ENCODE measurements at regions not wholly inside any gene's neighbourhood (a gene's known extent, or its start where the extent isn't known, plus 50 kb on each side); places are given as distances from the start of the nearest gene placed in this dataset.

DNA sequence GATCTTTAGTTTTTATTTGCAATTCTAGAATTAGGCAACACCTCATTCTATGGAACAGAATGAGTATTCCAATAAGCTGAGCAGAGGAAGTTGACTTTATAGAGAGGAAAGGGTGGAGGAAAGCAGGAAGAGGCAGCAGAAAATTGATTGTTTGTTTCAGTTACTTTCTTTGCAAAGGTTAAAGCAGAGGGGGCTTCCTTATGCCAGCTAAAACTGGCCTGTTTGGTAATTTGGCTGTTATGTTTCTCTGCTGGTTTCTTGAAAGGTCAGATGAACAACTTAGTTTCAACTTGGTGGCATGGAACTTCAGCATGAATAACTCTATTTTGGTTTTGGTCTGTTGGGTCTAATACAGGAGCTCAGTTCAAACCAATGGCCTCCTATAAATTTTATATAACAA is 190.9 kb upstream of the IL12A start:
- DNase-seq, result peak in 1 of 4 experiments; percentile 5

DNA sequence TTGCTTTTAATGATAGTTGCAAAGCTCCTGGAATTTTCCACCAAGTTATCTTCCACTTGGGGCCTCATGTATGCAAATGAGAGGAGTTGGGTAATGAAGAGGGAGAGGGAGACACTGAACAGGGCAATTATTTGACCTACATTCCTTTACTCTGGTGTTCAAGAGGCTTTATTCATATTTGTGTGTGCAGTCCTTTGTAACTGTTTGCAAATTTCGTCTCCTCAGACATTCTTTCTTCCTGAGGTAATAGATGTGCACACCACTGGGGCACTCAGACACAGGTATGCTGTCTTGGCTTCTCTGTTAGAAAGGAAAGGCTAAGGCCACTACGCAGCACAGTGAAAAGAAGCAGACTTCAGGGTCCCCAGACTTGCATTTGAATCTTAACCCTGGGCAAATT is 189.7 kb upstream of the IL12A start:
- DNase-seq, result no peak

DNA sequence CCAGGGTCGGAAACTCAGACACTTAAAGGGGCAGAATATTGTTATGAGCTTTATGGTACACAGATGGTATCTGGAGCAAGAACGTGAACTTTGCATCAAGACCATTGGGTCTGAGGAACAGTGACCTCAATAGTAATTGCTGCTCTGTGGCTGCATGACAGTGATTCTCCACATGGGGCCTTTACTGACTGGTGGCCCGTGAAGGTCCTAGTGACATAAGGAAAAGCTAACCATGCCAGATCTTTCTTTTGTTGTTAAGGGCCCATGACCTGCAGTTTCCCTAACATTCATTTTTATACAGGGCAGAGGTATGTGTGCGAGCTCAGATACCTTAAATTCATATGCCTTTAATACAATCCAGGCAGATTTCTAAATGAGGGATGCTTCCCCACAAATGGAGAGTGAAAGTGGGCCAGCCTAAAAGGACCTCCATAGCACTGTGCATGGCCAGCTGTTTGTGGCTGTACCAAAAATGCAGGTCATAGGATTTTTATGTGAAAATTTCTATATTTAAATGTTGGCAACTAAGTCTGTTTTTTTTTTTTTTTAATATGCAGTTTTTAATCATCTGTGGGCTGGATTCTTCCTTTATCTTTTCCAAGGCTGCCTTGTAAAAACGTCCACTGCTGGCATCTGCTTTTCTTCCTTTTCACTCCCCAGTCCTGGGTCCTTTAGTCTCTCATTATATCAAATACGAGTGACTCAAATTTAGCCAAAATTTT is 188.0 kb upstream of the IL12A start:
- DNase-seq, result no peak

DNA sequence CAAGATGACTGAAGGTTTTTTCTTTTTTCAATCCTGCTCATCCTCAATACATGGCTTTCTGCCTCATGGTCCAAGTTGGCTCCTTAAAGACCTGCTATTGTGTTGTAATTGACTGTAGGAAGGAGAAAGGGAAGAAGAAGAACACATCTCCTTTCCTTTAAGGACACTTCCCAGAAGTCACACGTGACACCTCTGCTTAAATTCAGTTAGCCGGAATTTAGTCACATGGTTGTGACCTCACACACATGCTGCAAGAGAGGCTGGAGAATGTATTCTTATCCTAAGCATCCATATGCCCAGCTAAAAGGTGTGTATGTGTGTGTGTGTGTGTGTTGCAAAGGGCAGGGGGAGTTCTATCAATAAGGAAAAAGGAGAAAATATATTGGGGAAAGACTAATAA is 185.8 kb upstream of the IL12A start:
- DNase-seq, result no peak

DNA sequence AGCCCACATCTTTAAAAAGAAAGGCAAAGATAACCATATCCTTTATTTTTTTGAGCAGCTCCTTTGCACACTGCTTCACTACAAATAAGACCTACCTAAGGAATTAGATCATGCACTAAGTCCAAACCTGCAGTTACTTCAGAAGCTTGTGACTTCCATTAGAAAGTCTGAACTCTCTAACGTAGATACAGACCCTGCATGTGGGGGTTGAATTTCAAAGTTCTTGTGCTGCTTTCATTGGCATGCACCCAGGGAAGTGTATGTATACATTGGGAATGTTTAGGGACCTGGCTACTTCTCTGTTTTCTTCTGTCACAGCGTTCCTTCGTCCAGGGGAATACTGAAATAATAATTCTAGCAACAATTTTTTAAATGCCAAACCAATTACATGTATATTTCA is 185.2 kb upstream of the IL12A start:
- no peak for DNase-seq

DNA sequence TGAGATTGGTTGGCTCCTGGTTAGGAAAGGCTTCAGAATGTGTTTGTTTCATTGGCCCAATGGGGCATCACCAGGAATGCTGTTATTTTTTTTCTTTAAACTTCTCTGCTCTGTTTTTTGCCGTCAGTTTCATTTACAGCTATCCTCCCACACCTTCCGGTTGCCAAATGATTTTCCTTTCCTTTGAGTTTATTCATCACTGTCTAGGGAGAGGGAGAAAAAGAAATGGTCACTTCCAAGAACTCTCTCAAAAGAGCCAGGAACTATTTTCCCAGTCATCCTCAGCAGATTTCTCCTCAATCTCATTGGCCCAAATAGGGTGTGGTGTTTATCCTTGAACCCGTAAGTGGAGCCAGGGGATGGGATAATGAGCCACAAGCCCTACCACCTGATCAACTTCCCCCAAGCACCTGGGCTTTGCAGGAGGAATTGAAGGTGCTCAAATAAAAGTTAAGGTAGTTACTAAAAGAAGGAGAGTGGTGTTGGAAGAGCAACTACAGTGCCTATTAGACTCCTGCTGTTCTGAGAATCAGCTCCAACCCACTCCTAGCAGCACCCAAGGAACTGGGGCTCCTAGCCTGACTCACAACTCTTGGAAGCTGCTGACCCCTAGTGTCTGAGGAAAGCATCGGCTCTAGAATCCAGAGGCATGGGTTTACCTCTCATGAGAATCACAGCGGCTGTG is 183.8 kb upstream of the IL12A start:
- DNase-seq, result peak; percentile 74 to 85 (median 81)

DNA sequence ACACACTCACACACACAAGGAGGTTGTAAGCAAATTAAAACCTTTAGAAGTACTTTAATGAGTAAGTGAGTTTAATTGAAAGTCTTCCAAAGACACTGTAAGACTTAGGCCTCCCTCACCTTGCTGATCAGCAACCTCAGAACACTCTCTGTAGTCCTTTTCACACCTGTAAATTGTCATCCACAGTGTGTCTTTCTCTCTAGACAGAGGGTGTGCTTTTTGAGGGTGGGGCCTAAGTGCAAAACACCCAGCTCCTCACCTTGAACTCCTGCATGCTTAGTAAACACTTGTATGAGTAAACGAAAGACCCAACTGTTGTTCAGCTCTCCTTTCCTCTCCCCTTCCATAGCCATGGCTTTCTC is 183.2 kb upstream of the IL12A start:
- no peak for DNase-seq

DNA sequence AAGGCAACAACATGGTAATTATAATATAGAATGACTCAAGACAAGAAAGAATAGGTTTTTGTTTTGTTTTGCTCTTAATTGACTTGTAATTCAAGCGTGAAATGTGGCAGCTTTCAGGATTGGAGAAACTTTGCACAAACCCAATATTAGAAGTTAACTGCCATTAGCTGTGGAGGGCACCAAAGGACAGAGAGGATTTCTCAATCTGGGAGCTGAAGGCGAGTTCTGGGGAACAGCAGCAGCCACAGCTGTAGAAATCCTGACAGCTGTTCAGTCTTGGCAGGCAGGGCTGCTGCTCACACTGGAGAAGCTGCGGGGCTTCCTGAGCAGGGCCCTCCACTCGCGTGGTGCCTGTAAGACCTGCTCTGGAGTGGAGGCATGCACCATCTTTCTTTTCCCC is 182.2 kb upstream of the IL12A start:
- DNase-seq, result no peak

DNA sequence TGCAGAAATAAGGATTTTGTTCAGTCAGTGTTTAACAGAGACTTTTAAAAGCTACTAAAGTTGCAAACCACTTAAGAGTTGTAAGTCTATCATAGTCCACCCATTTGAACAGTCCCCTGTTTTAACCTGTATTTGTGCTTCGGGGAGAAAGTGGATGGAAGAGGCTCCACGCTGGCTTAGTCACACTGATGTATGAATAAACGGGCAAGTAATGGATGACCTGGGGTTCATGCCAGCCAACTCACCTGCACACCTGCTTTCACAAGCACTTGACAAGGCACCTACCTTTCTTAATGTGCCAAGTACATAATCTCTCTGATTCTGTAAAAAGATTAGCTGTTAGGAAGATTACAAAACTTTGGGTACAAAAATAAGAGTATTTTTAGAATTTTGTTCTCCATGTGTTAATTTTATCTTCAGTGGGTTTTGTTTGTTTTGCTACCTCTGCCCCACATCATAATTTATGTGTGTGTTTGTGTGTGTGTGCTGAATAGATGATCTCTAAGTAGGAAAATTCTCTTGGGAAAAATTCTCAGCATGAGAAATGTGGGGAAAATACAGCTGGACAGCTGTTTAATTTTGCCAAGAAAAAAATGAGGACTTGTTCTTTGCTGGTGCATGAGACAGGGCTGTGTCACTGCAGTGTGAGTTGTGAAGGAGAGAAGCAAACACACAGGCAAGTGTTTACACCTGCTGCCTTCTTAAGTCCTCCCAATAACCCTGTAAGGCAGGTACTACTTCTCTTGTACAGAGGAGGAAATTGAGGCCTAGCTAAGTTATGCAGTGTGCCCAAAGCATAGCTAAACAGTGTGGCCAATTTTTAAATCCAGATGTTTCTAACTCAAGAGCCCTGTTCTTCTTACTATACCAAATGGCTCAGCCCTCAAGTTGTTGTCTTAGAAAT is 181.2 kb upstream of the IL12A start:
- DNase-seq, result no peak

DNA sequence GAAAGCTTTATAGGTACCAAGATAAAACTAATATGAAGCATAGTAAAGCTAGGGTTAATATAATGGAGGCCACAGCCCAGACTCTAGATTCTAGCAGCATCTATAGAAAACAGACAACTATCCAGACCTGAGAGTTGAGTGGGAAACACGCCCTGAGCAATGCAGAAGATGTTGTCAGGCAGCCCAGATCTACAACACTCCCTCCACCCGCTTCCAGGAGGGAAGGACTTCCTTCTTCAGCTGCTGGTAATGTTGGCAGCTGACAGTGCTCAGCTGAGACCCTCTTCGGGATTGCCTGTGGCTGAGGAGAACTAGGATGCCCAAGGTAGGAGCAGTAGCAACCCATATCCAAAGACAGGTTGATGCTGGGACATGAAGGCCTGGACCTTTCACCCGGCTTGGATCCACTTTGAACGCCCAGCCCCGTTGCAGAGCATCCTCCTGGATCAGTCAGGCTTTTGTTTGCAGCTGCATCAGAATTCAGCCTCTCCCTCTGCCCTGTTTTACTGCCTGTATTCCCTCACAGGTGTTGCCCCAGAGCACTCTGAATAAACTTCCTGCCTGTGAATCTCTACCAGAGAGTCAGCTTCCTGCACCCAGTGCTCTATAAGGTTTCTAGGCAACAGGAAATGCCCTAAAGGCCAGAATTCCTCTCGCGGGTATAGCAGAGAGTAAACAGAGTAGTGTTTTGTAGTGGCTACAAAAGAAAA is 174.7 kb upstream of the IL12A start:
- no peak for DNase-seq

DNA sequence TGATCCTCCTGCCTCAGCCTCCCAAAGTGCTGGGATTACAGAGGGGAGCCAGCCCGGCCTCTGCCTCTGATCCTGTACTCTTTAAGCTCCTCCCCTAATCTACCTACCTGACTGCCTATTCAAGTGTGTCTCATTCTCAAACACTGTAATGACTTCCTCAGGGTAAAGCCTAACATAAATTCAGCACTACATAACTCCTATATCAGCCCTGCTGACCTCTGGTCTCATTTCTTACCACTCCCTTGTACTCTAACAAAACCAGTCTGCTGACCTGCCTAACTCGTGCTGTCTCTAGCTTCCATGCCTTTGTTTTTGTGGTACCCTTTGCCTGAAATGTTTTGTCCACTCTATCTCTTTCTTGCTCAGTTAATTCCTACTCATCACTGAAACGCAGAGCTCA is 172.1 kb upstream of the IL12A start:
- no peak for DNase-seq

DNA sequence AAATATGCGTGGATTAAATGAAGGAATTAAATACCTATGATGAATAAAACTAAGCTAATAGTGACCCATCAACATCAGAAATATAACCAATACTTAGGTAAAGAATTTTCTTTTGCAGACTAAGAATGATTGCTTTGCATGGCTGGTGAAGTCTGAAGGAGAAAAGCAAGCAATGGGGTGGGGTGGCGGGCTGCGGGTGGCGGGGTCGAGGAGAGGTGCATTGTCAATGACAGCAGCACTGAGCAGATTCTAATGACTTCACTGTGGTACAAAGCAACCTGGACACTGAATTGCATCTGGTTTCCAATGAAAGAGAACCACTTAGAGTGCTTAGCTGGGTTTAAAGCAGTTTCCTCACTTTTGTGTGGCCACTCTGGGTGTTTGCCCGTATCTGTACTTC is 171.5 kb upstream of the IL12A start:
- no peak for DNase-seq

DNA sequence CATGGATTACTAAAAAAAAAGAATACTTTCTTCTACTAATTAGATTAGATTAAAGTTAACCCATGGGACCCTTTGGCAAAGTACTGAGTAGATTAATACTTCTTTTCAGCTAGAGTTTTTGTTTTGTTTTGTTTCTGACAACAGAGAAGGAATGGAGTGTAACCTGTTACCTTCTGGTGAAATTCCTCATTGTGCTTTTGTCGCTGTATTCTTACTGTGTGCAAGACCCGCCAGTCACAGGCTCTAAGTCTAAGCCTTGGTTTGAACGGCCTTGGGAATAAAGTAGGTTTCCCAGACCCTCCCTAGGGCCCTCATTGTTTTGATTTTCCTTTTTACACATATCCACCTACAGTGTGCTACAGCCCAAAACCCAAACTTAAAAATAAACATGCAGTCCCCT is 171.1 kb upstream of the IL12A start:
- no peak for DNase-seq

DNA sequence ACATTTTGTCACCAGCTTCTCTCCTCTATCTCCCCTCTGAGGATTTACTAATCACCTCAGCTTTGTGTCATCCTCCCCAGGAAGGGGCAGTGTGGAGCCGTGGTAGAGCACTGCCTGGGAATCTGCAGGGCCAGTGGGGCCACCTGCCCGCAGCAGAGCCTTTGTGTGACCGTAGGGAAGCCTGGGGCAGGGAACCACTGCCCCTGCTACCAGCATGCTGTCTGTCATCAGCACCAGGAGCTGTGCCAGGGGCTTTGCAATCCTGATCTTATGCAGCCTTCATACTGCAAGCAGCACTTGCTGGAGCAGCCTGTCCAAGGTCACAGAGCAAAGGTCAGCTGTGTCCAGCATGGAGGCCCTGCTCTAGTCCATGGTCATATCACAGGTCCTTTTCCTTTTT is 170.2 kb upstream of the IL12A start:
- DNase-seq, result no peak

DNA sequence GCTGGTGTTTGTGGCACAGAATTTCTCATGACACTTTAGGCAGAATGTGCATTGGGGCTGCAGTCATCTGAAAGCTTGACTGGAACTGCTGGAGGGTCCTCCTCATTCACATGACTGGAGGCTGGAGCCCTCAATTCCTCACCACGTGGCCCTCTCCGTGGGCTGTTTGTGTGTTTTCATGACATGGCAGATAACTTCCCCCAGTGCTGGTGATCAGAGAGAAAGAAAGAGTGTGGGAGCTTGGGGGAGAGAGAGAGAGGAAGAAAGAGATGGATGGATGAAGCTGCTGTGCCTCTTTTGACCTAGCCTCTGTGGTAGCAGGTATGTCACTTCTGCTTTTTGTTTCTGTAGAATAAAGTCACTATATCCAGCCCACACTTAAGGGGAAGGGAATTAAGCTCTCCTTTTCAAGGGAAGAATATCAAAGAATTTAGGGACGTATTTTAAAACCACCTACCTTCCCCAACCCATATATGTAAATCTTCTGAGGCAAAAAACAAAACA is 169.6 kb upstream of the IL12A start:
- no peak for DNase-seq

DNA sequence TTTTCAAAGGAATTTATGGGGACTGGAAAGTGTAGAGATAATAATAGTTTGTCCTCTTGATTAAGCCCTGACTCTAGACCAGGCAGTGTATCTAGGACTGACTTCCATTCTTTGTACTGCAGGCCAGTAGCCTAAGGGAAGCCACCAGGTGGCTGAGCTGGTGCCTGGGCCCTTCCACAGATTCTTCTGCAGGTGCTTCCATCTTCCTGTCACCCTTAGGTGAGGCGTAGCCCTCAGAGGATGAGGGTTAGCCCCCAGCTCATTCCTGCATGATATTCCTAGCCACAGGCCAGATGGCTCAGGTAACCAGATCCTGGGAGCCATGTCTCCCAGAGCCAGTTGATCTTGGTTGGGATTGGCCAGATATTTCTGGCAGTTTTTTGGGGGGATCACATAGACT is 169.0 kb upstream of the IL12A start:
- DNase-seq, result no peak

DNA sequence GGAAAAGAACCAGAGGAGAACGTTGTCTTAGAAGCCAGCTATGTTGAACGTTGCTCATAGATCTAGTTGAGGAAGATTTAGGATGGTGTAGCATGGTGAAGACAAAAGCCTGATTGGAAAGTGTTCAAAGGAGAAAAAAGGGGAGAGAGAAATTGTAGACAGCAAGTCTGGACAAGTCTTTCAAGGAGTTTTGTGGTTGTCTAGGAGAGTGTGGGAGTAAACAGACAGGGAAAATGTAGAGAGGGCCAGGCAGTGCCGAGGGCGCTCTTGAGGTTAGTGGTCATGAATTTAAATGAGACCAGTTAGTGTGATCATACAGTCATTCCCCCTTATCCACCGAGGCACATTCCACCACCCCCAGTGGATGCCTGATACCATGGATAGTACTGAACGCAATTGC is 167.5 kb upstream of the IL12A start:
- no peak for DNase-seq

DNA sequence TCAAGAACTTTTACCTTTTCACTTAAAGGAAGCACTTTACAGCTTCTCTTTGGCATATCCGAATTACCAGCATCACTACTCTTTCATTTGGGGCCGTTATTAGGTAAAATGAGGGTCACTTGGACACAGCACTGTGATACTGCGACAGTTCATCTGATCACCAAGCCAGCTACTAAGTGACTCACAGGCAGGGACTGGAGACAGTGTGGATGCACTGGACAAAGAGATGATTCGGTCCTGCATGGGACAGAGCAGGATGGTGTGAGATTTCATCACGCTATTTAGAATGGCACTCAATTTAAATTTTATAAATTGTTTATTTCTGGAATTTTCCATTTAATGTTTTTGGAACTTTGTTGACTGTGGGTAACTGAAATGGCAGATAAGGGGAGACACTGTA is 166.9 kb upstream of the IL12A start:
- no peak for DNase-seq

DNA sequence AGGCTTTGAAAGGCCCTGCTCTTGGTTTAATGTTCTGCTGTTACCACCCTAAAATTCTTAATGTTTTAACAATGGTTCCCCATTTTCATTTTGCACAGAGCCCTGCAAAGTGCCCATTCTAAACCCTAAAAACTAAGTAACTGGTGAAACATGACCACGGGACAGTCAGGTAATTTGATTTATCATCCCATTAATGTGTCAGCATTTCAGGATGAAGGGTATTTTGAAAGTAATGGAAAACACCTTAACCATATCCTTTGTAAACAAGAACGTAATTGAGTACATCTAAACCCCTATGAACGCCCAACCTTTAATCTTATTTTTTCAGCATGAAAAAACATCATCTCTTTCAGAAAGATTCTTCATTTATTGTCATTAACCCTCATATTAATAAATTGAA is 164.9 kb upstream of the IL12A start:
- DNase-seq, result no peak

DNA sequence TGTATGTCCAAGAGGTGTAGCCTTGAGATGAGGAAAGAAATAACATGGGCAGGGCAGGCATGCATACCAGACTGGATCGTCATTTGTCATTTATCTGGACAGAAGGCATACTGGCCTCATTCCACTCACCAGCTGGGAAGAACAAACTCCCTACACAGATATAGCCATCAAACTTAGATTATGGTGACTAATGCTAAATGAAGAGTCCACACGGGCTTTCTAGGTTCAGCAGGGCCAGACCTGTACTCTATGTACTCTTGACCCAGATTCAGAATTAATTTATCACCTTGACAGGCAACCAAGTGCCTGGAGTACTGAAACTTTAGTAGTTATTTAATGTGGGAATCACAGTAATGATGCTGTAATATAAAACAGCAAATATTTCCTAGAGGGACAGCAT is 164.3 kb upstream of the IL12A start:
- DNase-seq, result no peak

DNA sequence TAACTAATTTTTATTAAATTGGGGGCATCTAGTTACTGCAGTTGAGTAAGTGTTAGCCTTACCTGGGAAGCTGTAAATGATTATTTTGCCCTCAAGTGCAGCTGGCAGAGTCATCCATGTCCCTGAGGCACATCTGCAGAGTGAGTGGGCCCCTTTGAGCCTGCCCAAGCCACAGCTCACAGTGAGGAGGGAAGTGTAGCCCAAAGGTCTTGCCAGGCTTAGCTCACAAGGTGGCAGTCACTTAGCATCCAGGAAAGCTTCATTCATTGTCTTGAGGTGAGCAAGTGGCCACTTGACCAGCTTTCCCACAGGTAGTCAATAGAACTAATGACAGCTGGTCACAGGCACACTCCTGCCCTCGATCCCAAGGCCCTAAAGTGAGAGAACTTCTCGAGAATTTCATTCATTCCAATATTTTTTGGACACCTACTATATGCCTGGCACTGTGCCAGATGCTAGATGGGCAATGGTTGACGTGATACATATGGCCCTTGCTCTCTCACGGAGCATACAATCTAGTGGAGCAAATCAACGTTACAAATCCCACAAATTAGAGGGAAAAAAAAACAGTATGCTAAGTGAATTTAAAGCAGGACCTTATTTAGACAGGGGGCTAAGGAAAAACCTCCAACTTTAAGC is 163.3 kb upstream of the IL12A start:
- DNase-seq, result no peak

DNA sequence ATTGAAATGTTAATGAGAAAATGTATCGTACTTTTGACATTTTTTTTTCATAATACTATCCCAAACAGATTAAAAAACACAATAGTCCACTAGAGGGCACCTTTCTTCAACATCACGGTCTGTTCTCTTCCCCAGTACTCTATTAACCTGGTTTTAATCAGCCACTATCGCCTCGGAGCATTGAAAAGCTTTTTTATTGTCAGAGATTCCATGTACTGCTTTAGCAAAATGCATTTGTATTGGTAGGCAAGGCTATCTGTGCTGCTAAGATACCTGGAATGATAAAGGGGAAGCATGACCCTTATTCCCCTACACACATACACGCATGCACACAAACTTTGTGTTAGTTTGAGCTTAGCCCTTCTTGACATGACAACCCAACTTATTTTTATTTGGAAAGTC is 160.1 kb upstream of the IL12A start:
- peak in 3 of 4 experiments; percentile 23 to 67 (median 53) for DNase-seq
